HG02943 (cell line): ENCODE measurements at regions not wholly inside any gene's neighbourhood (a gene's known extent, or its start where the extent isn't known, plus 50 kb on each side); places are given as distances from the start of the nearest gene placed in this dataset.
"Not testable (repeated sequence)": the region's sequence is repeated elsewhere in the genome, so short reads cannot be mapped to it uniquely, and the experiment has no call there.

Experiments used
- ATAC-seq: cut with Tn5 transposase; IDR thresholded peaks from one replicate; pipeline ENCODE4 v1.9.1; 2021; ENCODE audit warnings: mild to moderate bottlenecking, low read depth, moderate library complexity; ENCODE audit not compliant: unreplicated experiment

GRCh38 chr5:17398866-17399835 is 98.9 kb upstream of the TAF11L2 start:
- no peak for ATAC-seq

- ATAC-seq: no peak
Observed at GRCh38 chr5:17399931-17400330, 98.1 kb upstream of the TAF11L2 start.

- no peak for ATAC-seq
Observed at GRCh38 chr5:17400724-17401469, 97.1 kb upstream of the TAF11L2 start.

GRCh38 chr5:17401470-17402288 is 96.4 kb upstream of the TAF11L2 start:
- no peak for ATAC-seq

GRCh38 chr5:17402289-17403121 is 95.5 kb upstream of the TAF11L2 start:
- ATAC-seq: no peak

GRCh38 chr5:17403695-17404490 is 94.1 kb upstream of the TAF11L2 start:
- ATAC-seq: no peak

- no peak for ATAC-seq
Observed at GRCh38 chr5:17405976-17406375, 92.1 kb upstream of the TAF11L2 start.

GRCh38 chr5:17406423-17406838 is 91.6 kb upstream of the TAF11L2 start:
- no peak for ATAC-seq

GRCh38 chr5:17411436-17412402 is 86.3 kb upstream of the TAF11L2 start:
- no peak for ATAC-seq

- ATAC-seq: no peak
Observed at GRCh38 chr5:17412760-17413671, 85.0 kb upstream of the TAF11L2 start.

GRCh38 chr5:17413691-17414090 is 84.3 kb upstream of the TAF11L2 start:
- ATAC-seq: no peak

- no peak for ATAC-seq
Observed at GRCh38 chr5:17415321-17415758, 82.7 kb upstream of the TAF11L2 start.

- ATAC-seq: not testable (repeated sequence)
Observed at GRCh38 chr5:17416374-17416773, 81.7 kb upstream of the TAF11L2 start.

- ATAC-seq: no peak
Observed at GRCh38 chr5:17424674-17425073, 73.4 kb upstream of the TAF11L2 start.

- no peak for ATAC-seq
Observed at GRCh38 chr5:17425385-17426070, 72.5 kb upstream of the TAF11L2 start.

- ATAC-seq: peak; percentile 87
Observed at GRCh38 chr5:17426104-17426749, 71.8 kb upstream of the TAF11L2 start.
